PC-9 (cell line): ENCODE measurements at regions not wholly inside any gene's neighbourhood (a gene's known extent, or its start where the extent isn't known, plus 50 kb on each side); places are given as distances from the start of the nearest gene placed in this dataset.

Source experiments
- EZH2 ChIP-seq: fragments of 200-600 bp; sonication (generic); IDR thresholded peaks from 2 replicates; pipeline ENCODE4 v1.8.0; 2017; ENCODE audit warnings: antibody characterized with exemption, low read depth
- TF ChIP-seq, protein P1 (sequence below): fragments of 200-600 bp; sonication (generic); conservative IDR thresholded peaks from 2 replicates; pipeline ENCODE4 v1.6.1; 2017; ENCODE audit warnings: mixed run types, antibody characterized with exemption, mild to moderate bottlenecking, moderate library complexity

DNA sequence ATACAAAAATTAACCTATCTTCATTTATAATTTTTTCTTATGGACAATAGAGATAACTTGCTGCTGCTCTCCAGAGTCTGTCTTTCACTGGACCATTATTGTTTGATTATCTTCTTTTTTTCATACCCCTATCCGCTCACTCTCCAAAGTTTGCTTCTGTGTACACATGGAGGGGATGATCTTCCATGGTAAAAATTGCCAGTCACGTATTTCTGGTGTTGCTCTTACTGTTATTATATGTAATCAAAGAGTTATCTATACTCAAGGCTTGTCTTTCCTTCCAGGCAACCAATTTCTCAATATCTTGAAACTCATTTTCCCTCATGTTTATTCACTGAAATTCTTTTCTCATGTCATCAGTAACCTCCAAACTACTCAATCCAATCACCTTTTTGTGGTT is 817.8 kb upstream of the NECTIN3 start:
- TF ChIP-seq, protein P1, sequence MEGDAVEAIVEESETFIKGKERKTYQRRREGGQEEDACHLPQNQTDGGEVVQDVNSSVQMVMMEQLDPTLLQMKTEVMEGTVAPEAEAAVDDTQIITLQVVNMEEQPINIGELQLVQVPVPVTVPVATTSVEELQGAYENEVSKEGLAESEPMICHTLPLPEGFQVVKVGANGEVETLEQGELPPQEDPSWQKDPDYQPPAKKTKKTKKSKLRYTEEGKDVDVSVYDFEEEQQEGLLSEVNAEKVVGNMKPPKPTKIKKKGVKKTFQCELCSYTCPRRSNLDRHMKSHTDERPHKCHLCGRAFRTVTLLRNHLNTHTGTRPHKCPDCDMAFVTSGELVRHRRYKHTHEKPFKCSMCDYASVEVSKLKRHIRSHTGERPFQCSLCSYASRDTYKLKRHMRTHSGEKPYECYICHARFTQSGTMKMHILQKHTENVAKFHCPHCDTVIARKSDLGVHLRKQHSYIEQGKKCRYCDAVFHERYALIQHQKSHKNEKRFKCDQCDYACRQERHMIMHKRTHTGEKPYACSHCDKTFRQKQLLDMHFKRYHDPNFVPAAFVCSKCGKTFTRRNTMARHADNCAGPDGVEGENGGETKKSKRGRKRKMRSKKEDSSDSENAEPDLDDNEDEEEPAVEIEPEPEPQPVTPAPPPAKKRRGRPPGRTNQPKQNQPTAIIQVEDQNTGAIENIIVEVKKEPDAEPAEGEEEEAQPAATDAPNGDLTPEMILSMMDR: no peak
- no peak for TF ChIP-seq EZH2
